ENCODE measurements at regions not wholly inside any gene's neighbourhood (a gene's known extent, or its start where the extent isn't known, plus 50 kb on each side); places are given as distances from the start of the nearest gene placed in this dataset.

DNA sequence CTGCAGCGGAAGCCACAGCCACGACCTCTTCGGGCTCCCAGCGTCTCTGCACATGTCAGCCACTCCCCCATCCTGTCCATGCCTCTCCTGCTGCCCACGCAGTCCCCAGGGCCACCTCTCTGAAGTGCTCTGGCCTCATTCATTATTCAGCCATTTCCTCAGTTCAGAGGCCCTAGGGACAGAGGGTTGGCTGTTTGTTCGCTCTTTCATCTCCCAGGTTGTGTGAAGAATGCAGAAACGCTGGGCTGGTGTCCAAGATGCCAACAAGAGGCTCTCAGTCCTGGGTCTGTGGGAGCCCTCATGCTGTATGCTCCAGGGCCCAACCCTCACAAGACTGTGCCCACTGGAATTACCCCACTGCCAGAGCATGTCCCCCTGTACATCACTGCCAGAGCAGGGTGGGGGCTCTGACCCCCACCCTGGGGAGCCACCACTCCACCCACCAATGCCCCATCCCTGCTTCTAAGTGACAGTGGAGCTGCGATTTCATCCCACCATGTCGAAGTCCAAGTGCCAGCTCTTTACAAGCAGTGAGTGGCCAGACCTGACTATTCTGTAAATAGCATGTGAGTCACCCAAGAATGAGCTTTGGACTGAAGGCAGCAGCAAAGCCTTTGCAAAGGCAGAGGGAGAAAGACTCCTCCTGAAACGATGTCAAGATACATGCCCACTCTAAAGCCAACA is 209.6 kb downstream of the BUD13 start:
- no peak for TF ChIP-seq CTCF (IDR thresholded peaks at IDR 0.05)
- peak in 1 of 3 donors; percentile 23 for TF ChIP-seq POLR2A (IDR thresholded peaks at IDR 0.05)
